GM21528 (cell line): ENCODE measurements at regions not wholly inside any gene's neighbourhood (a gene's known extent, or its start where the extent isn't known, plus 50 kb on each side); places are given as distances from the start of the nearest gene placed in this dataset.
A peak's percentile ranks its signal among the peaks of the same experiment; 100 is the strongest.

Experiments
- ATAC-seq: cut with Tn5 transposase; IDR thresholded peaks from one replicate; pipeline ENCODE4 v1.9.1; 2021; ENCODE audit warnings: mild to moderate bottlenecking, moderate library complexity; ENCODE audit not compliant: unreplicated experiment, low FRiP score

DNA sequence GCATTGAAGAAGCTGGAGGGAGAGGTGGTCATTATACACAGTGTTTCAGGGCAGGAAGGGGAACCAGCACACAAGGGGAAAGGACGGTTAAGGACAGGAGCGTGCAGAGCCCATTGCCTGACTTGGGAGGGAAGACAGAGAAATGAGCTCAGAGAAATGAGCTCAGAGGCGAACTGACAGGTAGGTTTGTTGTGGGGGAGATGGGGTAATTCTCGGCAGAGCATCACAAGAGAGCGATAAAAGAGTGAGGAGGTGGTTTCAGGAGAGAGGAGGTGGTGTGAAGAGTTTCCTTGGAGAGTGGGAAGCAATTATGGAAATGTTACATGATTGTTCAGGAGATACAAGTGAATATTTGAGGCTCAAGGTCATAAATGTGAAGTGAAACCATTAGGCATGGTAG is 61.0 kb downstream of the MRGPRX1 start:
- no peak for ATAC-seq

DNA sequence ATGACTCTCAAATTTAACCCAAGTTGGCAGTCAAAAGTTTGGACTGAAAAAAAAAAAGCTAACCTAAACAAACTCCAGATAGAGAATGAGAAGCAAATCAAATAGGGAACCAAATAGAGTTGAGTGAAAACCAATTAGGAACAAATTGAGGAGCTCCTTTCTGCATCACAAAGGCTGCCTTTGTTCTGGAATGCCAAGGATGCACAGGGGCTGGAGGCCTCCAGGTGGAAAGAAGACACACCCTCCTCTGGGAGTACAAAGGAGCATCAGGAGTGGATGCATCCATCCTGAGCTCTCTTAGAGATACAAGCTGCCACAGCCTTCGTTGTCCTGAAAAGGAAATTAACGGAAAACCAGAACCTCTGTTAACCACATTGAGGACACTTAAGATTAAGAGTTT is 73.3 kb downstream of the MRGPRX1 start:
- no peak for ATAC-seq

DNA sequence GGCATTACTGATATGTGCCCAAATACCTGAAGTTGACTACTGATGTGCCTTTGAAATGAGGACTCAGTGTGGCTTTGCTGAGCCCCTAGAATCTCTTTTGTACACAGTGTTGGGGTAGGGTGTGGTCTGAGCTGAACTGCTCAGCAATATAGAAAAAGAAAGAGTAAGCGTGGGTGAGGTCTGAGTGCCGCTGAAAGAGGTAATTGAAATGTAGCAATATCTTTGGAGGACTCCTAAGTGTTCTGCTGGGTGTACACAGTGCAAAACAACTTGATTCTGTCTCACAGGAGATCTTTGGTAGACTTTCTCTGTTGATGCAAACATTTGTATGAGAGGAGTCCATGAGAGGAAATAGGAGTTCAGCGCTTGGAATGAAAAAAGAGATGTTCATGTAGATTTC is 73.7 kb upstream of the PTPN5 start:
- ATAC-seq: no peak

DNA sequence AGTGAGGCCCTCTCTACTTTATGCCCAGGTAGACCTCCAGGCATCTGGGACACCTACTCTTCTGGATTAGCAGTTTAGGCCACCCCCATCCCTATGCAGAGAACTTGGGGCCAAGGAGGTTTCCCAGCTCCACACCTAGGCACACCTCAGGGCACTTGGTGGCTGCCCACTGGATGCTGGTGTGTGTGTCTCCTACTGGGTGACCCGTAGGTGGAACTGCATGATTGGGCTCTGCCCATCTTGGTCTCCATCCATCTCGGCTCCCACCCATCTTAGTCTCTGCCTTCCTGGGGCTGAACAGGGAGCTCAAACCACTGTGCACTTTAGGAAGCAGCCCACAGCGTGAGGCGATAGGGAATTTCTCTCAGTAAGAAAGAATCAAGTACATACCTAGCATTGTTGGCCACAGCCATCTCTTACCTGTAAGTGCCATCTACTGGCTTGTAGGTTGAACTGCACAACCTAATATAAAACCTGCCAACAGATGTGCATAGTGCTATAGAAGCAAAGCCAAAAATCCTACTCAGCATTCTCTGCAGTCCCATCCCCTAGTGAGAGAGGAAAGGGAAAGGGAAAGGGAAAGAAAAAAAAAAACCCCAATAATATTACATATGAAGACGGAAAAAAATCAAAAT is 61.6 kb upstream of the PTPN5 start:
- peak; percentile 60 for ATAC-seq

DNA sequence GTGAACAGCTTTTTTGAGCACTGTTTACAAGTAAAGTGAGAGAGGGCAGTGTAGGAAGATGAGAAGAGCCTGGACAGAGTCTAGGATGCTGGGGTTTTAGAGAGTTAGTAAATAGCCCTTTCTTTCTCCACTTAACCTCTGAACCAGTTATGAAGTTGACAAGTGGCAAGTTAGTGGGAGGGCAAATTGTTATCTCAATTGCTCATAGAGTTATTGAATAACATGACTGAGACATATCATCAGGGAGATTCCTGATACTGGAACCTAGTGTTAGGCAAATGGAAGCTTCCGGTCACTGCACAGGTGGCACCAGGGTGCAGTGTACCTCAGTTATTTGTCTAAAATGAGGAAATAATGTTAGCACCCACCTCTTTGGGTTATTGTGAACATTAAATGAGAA is 57.8 kb upstream of the PTPN5 start:
- ATAC-seq: no peak

DNA sequence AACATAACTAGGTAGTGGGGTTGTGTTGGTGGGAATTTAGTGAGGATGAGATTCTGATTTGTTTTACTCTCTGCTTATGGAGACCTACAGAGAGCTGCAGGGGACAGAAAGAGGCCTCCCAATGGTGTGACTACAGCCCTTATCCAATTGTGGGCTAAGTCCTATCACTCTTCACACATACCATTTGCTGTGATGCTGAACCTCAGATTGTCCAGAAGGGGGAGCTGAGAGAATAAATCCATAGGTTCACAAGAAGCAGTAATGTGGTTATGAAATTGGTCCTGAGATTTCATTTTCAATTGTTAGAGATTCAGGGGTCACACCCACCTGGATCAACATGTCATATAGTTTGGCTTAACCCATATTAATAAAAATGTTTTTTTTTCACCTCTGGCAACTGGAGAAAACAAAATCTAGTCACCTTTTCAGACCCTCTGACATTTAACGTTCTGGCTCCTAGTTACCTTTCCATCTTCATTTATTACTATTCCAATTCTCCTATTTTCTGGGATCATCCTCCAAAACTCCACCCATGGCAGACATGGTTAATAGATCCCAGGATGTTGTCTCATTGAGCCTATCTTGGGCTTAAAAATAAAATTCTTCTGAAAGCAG is 53.3 kb upstream of the PTPN5 start:
- ATAC-seq: no peak
